Left renal pelvis (tissue), 4 donors: ENCODE measurements at regions not wholly inside any gene's neighbourhood (a gene's known extent, or its start where the extent isn't known, plus 50 kb on each side); places are given as distances from the start of the nearest gene placed in this dataset.
"Not testable (repeated sequence)": the region's sequence is repeated elsewhere in the genome, so short reads cannot be mapped to it uniquely, and the experiment has no call there.

Experiments used
- DNase-seq, 4 donors: peaks; one replicate each; pipeline ENCODE4 v3.0.0-alpha.2; 2013; ENCODE audit warnings: low read depth in 4 of 4, low spot score in 3 of 4

DNA sequence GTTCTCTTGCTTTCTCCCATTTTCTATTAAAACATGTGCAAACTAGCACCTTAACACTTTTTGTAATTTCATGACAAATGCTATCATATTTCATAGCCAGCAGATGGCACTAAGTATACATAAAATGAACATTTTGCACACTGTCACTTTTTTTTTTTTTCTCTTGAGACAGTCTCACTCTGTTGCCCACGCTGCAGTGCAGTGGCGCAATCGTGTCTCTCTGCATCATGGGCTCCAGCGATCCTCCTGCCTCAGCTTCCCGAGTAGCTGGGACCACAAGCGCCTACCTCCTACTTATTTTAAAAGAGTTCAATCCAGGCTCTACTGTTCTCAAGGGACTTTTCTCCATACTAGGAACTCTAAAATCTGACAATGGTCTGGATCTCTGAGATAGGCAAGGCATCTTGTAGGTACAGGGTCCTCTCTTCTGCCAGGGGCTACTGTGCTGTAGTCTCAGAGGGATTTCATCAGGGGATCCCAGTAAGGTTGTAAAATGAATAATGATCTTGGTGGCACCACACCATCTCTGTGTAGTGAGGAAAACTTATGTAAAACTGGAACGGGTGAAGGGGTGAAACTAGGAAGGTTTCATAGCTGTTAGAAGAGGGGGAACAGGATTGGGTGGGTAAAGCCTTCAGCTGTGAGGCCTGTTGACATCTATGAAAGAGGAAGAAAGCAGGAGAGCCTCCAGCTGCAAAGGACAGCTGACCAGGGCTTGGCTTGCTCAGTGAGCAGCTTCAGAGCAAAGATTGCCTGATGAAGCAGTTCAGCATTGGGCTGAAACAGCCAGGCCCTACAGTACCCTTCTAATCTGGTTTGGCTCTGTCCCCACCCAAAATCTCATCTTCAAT lies 196.9 kb downstream of the AVL9 start:
- not testable (repeated sequence) for DNase-seq

GRCh38 chr7:32688092-32688491 lies 192.8 kb downstream of the AVL9 start:
- DNase-seq = not testable (repeated sequence)

GRCh38 chr7:32681174-32681518 lies 185.9 kb downstream of the AVL9 start:
- no peak for DNase-seq

DNA sequence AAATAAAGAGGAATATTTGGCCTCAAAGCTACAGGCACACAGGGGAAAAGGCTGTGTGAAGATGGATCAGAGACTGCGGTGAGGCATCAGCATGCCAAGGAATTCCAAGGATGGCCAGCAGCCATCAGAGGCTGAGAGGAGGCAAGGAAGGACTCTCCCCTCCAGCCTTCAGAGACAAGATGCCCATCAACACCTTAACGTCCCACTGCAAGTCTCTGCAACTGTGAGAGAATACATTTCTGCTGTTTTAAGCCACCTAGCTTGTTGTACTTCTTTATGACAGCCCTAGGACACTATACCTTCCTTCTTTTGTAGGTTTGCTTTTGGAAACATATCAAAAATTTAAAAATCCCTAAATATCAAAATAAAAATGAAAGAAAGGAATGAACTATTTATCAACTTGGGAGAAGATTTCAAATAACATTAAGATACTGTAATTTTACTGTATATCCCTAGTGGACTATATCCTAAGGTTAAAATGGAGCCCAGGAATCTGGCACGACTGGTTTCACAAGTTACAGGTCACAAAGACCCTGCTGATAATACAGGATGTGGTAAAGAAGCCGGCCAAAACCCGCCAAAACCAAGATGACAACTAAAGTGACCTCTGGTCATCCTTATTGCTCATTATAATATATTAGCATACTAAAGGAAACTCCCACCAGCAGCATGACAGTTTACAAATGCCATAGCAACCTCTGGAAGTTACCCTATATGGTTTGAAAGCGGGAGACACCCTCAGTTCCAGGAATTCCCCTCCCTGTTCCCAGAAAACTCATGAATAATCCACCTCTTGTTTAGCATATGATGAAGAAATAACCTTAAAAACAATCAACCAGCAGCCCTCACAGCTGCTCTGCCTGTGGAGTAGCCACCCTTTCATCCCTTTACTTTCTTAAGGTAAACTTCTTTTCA lies 185.2 kb downstream of the AVL9 start:
- peak in 1 of 4 donors; percentile 6 for DNase-seq

GRCh38 chr7:32679192-32679591 lies 183.9 kb downstream of the AVL9 start:
- DNase-seq = no peak

DNA sequence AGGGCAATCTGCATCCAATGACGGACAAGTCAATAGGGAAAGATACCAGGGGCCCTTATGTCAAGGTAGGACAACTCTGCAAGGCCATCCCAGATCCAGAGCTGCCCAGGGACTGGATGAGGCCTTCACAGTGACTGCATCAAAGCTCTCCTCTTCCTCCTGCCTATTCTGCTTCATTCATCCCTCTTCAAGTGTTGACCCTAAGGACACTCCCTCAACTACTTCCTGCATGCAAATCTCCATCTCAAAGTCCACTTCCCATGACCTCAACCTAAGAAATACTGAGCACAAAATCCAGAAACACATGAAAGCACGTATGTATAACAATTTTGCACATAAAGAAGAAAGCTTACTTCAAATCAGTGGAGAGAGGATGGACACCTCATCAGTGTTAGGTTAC lies 182.3 kb downstream of the AVL9 start:
- no peak for DNase-seq

DNA sequence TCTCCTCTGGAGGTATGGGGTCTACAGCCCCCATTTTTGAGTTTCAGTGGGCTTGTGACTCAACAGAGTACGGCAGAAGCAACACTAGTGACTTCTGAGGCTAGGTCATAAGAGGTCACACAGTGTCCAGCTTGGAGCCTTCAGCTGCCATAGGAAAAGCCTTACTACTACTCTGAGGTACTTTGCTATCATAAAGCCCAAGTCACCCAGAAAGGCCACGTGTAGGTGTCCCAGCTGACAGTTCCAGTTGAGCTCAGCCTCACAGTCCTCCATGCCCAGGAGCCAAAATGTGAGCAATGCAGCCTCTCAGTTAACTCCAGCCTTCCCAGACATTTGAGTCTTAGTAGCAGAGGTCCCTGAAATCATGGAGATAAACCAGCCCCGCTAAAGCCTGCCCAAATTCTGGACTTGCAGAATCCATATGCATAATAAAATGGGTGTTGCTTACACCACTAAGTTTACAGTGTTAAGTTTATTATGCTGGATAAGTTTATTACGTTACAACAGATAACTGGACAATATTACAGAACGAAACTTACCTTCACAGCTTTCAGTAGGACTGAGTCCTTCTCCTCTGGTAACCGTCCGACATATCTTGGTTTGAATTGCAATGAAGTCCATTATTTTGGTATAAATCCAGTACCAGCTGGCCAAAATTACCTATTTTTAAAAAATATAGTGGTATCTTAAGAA lies 181.1 kb downstream of the AVL9 start:
- DNase-seq = no peak

DNA sequence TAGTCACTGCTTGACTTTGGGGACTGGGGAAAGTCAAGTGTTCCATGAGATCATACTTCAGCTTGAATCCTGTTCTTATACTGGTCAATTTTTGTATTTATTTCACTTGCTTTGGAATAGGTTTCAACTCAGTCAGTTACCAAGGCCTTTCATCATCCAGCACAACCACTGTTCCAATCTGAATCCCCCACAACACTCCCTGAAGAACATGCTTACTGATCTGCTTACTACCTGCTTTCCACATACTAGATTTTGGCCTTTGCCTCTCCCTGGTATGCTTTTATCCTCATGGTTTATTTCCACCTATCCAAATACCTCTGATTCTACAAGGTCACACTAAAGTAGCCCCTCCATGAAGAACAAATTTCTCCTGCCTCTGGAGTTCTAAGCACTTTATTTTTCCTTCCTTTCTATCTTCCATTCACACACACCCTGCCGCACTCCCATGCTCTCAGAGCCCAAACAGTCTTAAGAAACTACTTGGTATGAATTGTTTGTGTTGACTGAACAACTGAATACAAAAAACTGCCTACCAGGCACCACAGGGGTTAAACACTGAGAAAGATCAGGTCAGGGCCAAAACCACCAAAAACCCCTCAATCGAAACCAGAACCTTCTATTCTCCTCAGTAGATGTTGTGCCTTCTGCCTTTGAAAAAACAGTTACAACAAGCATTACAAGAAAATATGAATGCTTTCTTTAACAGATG lies 178.1 kb downstream of the AVL9 start:
- no peak for DNase-seq

DNA sequence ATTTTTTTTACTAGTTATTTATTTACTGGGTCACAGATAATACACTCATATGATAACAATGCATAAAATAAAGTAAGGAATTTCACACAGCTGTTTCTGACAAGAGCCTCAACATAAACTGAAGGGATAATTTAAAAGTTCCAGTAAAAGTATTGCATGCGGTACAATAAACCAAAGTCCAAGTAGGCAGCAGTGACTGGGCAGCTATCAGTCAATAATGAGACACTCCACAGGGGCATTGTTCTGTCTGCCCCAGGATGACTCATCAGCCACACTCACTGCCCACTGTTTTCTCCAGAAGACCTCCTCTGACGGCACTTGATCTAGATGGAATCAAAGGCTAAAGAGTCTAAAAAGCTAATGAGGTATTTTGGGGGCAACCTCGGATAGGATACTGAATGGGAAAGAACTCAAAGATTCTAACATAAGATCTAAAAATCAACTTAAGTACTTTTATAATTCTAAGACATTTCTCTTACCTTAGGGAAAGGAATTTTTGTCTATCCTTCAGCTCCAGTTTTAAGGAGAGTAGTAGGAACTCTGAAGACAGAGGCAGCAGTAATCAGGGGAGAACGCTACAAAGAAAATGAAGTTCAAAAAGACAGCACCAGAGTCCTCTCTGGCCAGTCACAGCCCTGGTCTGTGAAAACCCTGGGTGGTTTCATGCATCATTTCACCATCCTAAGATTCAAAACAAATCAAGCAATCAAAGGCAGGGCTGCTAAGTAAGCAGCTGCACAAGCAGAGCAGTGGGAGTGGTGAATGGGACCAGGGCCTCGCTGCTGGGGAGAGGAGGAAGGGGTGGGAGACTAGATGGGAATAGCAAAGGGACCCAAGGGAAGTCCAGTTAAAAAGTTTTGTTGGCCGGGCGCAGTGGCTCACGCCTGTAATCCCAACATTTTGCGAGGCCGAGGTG lies 175.1 kb downstream of the AVL9 start:
- DNase-seq = no peak

DNA sequence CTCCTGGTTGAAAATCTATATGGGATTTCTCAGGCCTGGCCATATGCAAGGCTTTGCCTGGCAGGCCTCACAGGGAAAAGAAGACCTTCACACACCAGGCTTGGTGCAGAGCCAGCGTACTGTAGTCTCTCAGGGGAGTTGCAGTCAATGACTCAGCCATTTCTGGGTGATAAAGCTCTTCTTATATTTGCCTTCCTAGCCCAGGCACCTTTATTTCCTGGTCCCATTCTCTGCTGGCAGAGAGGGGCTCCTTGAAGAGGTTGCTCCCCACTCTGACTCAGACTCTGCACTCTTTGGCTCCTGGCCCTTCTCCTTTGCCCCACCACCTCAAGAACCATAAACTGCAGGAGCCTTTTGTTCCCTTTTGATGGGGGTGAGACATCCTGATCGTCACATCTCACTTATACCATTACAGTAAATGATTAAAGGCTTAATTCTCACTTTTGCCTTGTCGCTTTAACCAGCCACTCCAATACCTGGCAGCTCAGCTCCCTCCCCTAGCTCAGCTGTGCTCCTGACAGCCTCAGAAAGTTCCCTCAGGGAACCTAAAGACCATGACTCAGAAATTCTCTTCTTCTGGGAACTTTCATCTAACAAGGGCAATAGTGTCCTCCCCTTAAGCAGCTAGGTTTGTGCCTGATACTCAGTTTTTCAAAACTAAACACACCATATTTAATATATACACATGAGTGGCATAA lies 174.0 kb downstream of the AVL9 start:
- DNase-seq = not testable (repeated sequence)

DNA sequence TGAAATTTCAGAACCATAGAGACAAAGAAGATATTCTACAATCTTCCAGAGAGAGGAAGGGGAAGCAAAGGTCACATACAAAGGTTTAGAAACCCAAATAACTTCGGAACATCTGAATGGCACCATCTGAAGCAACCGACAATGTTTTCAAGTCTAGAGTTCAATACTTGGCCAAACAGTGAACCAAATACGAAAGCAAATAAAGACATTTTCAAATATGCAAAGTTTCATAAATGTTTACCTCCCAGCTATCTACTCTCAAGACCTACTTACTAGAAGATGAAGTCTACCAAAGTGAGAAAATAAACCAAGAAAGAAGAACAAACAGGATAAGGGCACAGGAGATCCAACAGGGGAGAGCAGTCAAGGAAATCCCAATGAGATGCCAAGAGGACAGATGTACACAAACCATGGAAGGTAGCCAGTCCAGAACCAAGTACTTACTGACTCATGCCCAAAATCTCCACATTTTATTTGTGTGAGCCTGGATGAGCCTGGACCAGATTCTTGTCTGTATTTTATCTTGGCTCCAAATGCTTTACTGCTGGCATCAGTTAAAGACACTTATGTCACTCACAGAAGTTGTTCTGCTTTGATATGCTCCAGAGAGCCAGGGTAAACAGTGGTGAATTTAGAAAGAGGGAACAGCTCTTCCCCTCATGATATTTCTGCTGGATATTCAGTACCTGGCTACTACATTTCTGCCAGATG lies 173.3 kb downstream of the AVL9 start:
- DNase-seq = not testable (repeated sequence)

DNA sequence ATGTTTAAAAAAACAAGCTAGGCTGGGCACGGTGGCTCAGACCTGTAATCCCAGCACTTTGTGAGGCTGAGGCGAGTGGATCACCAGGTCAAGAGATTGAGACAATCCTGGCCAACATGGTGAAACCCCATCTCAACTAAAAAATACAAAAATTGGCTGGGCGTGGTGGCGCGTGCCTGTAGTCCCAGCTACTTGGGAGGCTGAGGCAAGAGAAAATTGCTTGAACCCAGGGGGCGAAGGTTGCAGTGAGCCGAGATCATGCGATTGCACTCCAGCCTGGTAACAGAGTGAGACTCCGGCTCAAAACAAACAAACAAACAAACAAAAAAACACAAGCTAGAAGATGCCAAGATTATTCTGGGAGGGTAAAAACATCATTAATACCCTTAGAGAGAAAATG lies 172.3 kb downstream of the AVL9 start:
- DNase-seq = not testable (repeated sequence)

DNA sequence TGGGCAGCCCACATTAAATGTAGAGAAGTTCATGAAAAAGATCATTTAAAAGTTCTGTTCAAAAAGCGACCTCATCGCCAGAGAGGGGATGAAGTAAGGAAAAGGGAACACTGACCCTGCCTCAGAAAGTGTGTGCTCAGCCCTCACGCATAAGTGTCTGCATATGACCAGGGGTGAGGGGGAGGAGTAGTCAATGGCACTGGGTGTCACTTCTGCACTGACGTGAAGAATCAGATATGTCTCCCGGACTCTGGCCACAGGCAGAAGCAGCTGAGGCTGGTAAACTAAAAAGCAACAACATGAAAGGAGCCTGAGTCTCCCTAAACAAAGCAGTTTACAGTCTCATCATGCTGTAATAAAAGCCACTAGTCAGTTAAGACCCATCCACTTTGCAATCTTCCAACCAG lies 168.5 kb downstream of the AVL9 start:
- not testable (repeated sequence) for DNase-seq

- DNase-seq = not testable (repeated sequence)
Measured at GRCh38 chr7:32662509-32662908, 167.2 kb downstream of the AVL9 start.

DNA sequence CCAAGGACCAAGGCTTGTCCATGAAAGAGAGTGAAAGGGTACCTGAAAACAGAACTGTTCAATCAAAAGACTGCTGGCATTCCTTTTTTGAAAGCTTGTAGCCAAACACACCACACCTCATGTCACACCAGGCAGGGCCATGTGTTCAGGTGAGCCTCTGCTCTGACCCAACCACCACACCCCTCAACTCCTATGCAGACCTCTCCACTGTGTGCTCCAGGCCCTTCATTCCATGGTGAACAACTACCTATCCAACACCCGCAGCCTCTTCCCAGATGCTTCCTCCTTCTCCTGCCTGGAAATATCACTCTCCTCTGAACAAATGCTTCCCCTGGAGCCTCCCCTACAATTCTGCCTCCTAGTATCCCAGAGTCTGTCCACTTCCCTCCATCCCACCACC lies 166.6 kb downstream of the AVL9 start:
- no peak for DNase-seq

DNA sequence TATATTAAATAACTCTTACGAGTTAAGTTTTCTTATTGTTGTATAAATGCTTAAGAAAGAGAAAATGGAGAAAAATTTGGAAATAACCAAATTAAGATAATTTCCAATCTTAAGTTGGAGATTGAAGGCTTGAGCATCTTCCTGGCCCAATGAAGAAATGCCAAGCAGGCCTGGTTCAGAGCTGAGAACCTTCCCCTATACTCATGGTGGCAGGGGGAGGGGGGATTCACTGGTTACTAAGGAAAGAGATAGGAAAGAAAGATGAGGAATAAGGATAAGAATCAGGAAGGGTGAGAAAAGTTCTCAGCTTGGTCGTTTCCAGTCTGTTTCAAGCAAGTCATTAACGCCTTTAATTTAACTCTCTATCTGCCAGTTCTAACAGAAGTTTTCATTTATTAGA lies 166.2 kb downstream of the AVL9 start:
- DNase-seq = no peak

- DNase-seq = no peak
Measured at GRCh38 chr7:32660936-32661335, 165.6 kb downstream of the AVL9 start.

- DNase-seq = no peak
Measured at GRCh38 chr7:32659853-32660252, 164.6 kb downstream of the AVL9 start.
